HG03103 (cell line): ENCODE measurements at regions not wholly inside any gene's neighbourhood (a gene's known extent, or its start where the extent isn't known, plus 50 kb on each side); places are given as distances from the start of the nearest gene placed in this dataset.
"Not testable (repeated sequence)": the region's sequence is repeated elsewhere in the genome, so short reads cannot be mapped to it uniquely, and the experiment has no call there.

Source experiments
- ATAC-seq: cut with Tn5 transposase; IDR thresholded peaks from one replicate; pipeline ENCODE4 v1.9.1; 2021; ENCODE audit warnings: low read depth; ENCODE audit not compliant: unreplicated experiment

- ATAC-seq = not testable (repeated sequence)
These were observed 258.9 kb downstream of the MYCN start for GRCh38 chr2:16199241-16199640.

GRCh38 chr2:16198166-16198912 lies 258.0 kb downstream of the MYCN start:
- ATAC-seq = no peak

GRCh38 chr2:16197504-16198147 lies 257.3 kb downstream of the MYCN start:
- ATAC-seq = no peak

GRCh38 chr2:16196687-16197503 lies 256.5 kb downstream of the MYCN start:
- ATAC-seq = no peak

- ATAC-seq = no peak
These were observed 255.3 kb downstream of the MYCN start for GRCh38 chr2:16195681-16196070.

GRCh38 chr2:16194931-16195680 lies 254.8 kb downstream of the MYCN start:
- ATAC-seq = no peak

- no peak for ATAC-seq
These were observed 254.2 kb downstream of the MYCN start for GRCh38 chr2:16194530-16194929.

- no peak for ATAC-seq
These were observed 253.7 kb downstream of the MYCN start for GRCh38 chr2:16194096-16194390.

- no peak for ATAC-seq
These were observed 252.3 kb downstream of the MYCN start for GRCh38 chr2:16192416-16193216.

- no peak for ATAC-seq
These were observed 251.3 kb downstream of the MYCN start for GRCh38 chr2:16191431-16192200.

- no peak for ATAC-seq
These were observed 250.3 kb downstream of the MYCN start for GRCh38 chr2:16190446-16191270.

- no peak for ATAC-seq
These were observed 249.4 kb downstream of the MYCN start for GRCh38 chr2:16189836-16190160.

GRCh38 chr2:16189029-16189835 lies 248.9 kb downstream of the MYCN start:
- ATAC-seq = no peak

GRCh38 chr2:16188261-16188890 lies 248.0 kb downstream of the MYCN start:
- no peak for ATAC-seq

- ATAC-seq = no peak
These were observed 247.1 kb downstream of the MYCN start for GRCh38 chr2:16187482-16187817.

GRCh38 chr2:16186661-16187481 lies 246.5 kb downstream of the MYCN start:
- ATAC-seq = no peak

- no peak for ATAC-seq
These were observed 245.5 kb downstream of the MYCN start for GRCh38 chr2:16185801-16186272.
